Panc1 (cell line): ENCODE measurements at regions not wholly inside any gene's neighbourhood (a gene's known extent, or its start where the extent isn't known, plus 50 kb on each side); places are given as distances from the start of the nearest gene placed in this dataset.

Experiments
- POLR2AphosphoS5 ChIP-seq: IDR thresholded peaks from 2 replicates; pipeline ENCODE4 v1.6.1; 2012; ENCODE audit warnings: mild to moderate bottlenecking, low read depth, low read length, moderate library complexity
- TF ChIP-seq, protein P1 (sequence below): fragments of 450-650 bp; IDR thresholded peaks from 2 replicates; pipeline ENCODE4 v1.5.1; 2017; ENCODE audit warnings: mild to moderate bottlenecking
- TF ChIP-seq, protein P2 (sequence below), 2 experiments: IDR thresholded peaks; 2 replicates each; pipeline ENCODE4 v1.6.1; 2011 to 2012; ENCODE audit warnings: low read depth in 2 of 2, control low read depth in 1 of 2, low read length in 1 of 2, mild to moderate bottlenecking in 1 of 2, moderate library complexity in 1 of 2; ENCODE audit not compliant: insufficient read depth in 1 of 2

GRCh38 chr18:78021196-78021595, 771.5 kb downstream of the GALR1 start:
- TF ChIP-seq, protein P1, sequence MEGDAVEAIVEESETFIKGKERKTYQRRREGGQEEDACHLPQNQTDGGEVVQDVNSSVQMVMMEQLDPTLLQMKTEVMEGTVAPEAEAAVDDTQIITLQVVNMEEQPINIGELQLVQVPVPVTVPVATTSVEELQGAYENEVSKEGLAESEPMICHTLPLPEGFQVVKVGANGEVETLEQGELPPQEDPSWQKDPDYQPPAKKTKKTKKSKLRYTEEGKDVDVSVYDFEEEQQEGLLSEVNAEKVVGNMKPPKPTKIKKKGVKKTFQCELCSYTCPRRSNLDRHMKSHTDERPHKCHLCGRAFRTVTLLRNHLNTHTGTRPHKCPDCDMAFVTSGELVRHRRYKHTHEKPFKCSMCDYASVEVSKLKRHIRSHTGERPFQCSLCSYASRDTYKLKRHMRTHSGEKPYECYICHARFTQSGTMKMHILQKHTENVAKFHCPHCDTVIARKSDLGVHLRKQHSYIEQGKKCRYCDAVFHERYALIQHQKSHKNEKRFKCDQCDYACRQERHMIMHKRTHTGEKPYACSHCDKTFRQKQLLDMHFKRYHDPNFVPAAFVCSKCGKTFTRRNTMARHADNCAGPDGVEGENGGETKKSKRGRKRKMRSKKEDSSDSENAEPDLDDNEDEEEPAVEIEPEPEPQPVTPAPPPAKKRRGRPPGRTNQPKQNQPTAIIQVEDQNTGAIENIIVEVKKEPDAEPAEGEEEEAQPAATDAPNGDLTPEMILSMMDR: no peak; the same call in 1 of the 2 replicates
- TF ChIP-seq, protein P2, sequence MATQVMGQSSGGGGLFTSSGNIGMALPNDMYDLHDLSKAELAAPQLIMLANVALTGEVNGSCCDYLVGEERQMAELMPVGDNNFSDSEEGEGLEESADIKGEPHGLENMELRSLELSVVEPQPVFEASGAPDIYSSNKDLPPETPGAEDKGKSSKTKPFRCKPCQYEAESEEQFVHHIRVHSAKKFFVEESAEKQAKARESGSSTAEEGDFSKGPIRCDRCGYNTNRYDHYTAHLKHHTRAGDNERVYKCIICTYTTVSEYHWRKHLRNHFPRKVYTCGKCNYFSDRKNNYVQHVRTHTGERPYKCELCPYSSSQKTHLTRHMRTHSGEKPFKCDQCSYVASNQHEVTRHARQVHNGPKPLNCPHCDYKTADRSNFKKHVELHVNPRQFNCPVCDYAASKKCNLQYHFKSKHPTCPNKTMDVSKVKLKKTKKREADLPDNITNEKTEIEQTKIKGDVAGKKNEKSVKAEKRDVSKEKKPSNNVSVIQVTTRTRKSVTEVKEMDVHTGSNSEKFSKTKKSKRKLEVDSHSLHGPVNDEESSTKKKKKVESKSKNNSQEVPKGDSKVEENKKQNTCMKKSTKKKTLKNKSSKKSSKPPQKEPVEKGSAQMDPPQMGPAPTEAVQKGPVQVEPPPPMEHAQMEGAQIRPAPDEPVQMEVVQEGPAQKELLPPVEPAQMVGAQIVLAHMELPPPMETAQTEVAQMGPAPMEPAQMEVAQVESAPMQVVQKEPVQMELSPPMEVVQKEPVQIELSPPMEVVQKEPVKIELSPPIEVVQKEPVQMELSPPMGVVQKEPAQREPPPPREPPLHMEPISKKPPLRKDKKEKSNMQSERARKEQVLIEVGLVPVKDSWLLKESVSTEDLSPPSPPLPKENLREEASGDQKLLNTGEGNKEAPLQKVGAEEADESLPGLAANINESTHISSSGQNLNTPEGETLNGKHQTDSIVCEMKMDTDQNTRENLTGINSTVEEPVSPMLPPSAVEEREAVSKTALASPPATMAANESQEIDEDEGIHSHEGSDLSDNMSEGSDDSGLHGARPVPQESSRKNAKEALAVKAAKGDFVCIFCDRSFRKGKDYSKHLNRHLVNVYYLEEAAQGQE (IDR thresholded peaks at IDR 0.05; ENCODE audit: insufficient read depth in 1 of 2, low read depth in 2 of 2, low read length in 1 of 2): no peak
- TF ChIP-seq POLR2AphosphoS5: no peak
